ENCODE measurements at regions not wholly inside any gene's neighbourhood (a gene's known extent, or its start where the extent isn't known, plus 50 kb on each side); places are given as distances from the start of the nearest gene placed in this dataset.

GRCh38 chr12:112682586-112682985 is 109.0 kb upstream of the RPH3A start:
- no peak for TF ChIP-seq POLR2AphosphoS5 (IDR thresholded peaks at IDR 0.05; ENCODE audit: low read depth, low read length)
- TF ChIP-seq, protein P1, sequence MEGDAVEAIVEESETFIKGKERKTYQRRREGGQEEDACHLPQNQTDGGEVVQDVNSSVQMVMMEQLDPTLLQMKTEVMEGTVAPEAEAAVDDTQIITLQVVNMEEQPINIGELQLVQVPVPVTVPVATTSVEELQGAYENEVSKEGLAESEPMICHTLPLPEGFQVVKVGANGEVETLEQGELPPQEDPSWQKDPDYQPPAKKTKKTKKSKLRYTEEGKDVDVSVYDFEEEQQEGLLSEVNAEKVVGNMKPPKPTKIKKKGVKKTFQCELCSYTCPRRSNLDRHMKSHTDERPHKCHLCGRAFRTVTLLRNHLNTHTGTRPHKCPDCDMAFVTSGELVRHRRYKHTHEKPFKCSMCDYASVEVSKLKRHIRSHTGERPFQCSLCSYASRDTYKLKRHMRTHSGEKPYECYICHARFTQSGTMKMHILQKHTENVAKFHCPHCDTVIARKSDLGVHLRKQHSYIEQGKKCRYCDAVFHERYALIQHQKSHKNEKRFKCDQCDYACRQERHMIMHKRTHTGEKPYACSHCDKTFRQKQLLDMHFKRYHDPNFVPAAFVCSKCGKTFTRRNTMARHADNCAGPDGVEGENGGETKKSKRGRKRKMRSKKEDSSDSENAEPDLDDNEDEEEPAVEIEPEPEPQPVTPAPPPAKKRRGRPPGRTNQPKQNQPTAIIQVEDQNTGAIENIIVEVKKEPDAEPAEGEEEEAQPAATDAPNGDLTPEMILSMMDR (IDR thresholded peaks at IDR 0.05): no peak
- no peak for TF ChIP-seq SIN3A (IDR thresholded peaks at IDR 0.05; ENCODE audit: borderline replicate concordance, insufficient read depth, low read depth, low read length)
- TF ChIP-seq, protein P2, sequence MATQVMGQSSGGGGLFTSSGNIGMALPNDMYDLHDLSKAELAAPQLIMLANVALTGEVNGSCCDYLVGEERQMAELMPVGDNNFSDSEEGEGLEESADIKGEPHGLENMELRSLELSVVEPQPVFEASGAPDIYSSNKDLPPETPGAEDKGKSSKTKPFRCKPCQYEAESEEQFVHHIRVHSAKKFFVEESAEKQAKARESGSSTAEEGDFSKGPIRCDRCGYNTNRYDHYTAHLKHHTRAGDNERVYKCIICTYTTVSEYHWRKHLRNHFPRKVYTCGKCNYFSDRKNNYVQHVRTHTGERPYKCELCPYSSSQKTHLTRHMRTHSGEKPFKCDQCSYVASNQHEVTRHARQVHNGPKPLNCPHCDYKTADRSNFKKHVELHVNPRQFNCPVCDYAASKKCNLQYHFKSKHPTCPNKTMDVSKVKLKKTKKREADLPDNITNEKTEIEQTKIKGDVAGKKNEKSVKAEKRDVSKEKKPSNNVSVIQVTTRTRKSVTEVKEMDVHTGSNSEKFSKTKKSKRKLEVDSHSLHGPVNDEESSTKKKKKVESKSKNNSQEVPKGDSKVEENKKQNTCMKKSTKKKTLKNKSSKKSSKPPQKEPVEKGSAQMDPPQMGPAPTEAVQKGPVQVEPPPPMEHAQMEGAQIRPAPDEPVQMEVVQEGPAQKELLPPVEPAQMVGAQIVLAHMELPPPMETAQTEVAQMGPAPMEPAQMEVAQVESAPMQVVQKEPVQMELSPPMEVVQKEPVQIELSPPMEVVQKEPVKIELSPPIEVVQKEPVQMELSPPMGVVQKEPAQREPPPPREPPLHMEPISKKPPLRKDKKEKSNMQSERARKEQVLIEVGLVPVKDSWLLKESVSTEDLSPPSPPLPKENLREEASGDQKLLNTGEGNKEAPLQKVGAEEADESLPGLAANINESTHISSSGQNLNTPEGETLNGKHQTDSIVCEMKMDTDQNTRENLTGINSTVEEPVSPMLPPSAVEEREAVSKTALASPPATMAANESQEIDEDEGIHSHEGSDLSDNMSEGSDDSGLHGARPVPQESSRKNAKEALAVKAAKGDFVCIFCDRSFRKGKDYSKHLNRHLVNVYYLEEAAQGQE (IDR thresholded peaks at IDR 0.05; ENCODE audit: insufficient read depth in 1 of 2, low read depth in 2 of 2, low read length in 1 of 2): no peak
